Erythroblast (primary cell): ENCODE measurements at regions not wholly inside any gene's neighbourhood (a gene's known extent, or its start where the extent isn't known, plus 50 kb on each side); places are given as distances from the start of the nearest gene placed in this dataset.

Experiments
- GATA1 ChIP-seq: IDR thresholded peaks from 2 replicates; pipeline ENCODE4 v1.6.1; 2011; ENCODE audit warnings: low read depth, mild to moderate bottlenecking, control low read depth, low read length, moderate library complexity
- POLR2A ChIP-seq: IDR thresholded peaks from 2 replicates; pipeline ENCODE4 v1.6.1; 2011; ENCODE audit warnings: mild to moderate bottlenecking, low read length

DNA sequence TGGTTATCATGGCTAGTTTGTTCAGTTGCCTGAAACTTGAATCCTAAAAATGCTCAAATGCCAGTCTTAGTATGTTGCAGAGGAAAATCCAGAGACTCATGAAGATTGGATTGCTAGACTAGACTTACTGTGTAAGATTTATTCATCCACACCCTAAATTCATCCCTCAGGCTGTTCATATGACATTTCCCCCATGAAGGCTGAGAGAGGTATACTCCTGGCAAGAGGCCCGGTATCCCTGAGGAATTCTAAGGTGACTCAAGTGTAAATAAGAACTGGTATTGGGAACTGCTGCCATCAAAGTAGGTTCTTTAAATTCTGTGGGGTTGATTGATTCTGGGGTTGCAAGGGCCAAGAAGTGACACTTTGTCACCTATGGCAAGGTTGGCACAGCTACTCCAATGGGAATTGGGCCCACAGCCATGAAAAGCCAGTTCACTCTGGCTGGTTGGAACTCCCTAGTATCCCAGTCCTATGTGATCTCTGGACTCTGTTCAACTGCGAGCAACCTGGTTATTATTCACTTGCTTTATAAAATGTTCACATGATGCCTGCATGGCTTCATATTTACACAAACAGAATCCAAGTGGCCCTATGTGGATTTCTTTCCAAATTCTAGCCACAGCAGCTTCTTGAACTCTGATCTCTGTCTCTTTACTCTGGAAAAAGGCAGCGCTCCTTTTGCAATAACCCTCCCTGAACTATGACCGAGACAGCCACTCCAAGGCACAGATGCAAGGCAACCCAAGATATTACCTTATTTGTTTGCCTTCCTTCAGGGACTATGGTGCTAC, 429.1 kb downstream of the CBLN2 start:
- TF ChIP-seq GATA1 (no peak), POLR2A (no peak)
